ENCODE measurements at regions not wholly inside any gene's neighbourhood (a gene's known extent, or its start where the extent isn't known, plus 50 kb on each side); places are given as distances from the start of the nearest gene placed in this dataset.

DNA sequence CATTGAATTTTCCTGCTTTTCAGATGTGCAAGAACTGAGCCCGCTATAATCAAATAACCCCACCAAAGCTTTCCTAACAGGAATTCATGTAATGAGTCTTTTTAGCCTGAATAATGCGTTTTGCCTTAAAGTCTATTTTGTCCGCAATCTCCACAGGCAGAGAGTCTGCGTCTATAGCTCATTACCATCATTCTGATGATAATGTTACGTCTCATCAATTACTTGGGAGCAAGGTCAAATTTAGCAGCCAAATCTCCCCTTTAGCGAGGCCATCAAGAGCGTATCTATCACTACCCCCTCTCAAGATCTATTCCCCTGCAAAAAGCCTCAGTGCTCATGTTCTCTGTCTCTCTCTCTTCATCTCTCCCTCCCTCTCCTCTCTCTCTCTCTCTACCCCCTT, 416.1 kb downstream of the ZSWIM6 start:
- TF ChIP-seq, protein P1, sequence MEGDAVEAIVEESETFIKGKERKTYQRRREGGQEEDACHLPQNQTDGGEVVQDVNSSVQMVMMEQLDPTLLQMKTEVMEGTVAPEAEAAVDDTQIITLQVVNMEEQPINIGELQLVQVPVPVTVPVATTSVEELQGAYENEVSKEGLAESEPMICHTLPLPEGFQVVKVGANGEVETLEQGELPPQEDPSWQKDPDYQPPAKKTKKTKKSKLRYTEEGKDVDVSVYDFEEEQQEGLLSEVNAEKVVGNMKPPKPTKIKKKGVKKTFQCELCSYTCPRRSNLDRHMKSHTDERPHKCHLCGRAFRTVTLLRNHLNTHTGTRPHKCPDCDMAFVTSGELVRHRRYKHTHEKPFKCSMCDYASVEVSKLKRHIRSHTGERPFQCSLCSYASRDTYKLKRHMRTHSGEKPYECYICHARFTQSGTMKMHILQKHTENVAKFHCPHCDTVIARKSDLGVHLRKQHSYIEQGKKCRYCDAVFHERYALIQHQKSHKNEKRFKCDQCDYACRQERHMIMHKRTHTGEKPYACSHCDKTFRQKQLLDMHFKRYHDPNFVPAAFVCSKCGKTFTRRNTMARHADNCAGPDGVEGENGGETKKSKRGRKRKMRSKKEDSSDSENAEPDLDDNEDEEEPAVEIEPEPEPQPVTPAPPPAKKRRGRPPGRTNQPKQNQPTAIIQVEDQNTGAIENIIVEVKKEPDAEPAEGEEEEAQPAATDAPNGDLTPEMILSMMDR (IDR thresholded peaks at IDR 0.05; ENCODE audit: low read depth, low read length, poor library complexity, severe bottlenecking), result no peak
- no peak for TF ChIP-seq EZH2phosphoT487 (IDR thresholded peaks at IDR 0.05; ENCODE audit: borderline replicate concordance, low read length)

All from DOHH2 (cell line).